AG04450 (cell line): ENCODE measurements at regions not wholly inside any gene's neighbourhood (a gene's known extent, or its start where the extent isn't known, plus 50 kb on each side); places are given as distances from the start of the nearest gene placed in this dataset.
"Not testable (repeated sequence)": the region's sequence is repeated elsewhere in the genome, so short reads cannot be mapped to it uniquely, and the experiment has no call there.

ENCODE experiments used
- CTCF ChIA-PET: fragments of 300-600, 350-600 bp; formaldehyde crosslinking; extraction: SDS; loops from one replicate; lab custom pipeline; 2022; ENCODE audit warnings: antibody characterized with exemption, inconsistent platforms; lab: Charles Lee
- POLR2A ChIA-PET: fragments of 350-600 bp; formaldehyde crosslinking; extraction: SDS; loops from one replicate; lab custom pipeline; 2021; ENCODE audit warnings: antibody characterized with exemption, inconsistent platforms; lab: Yijun Ruan, JAX
- DNase-seq: peaks from one replicate; pipeline ENCODE4 v3.0.0-alpha.2; 2011; ENCODE audit warnings: low read depth, low spot score
- H3K27ac ChIP-seq: one replicate; pipeline ENCODE4 v1.5.1; 2012; ENCODE audit warnings: low read depth, low read length, control low read depth
- H3K27me3 ChIP-seq: one replicate; pipeline ENCODE4 v1.6.0; 2012; ENCODE audit warnings: low read length; ENCODE audit not compliant: control insufficient read depth, insufficient read depth
- H3K4me3 ChIP-seq: 2 replicates; pipeline ENCODE4 v1.5.1; 2011; ENCODE audit warnings: mild to moderate bottlenecking, low read depth, low read length, control low read depth
- H3K9me3 ChIP-seq: 2 replicates; pipeline ENCODE4 v1.5.1; 2012; ENCODE audit warnings: low read length; ENCODE audit not compliant: control insufficient read depth, insufficient read depth
- TF ChIP-seq, protein P1 (sequence below): IDR thresholded peaks from 2 replicates; pipeline ENCODE4 v1.5.1; 2011; ENCODE audit warnings: low read depth, low read length, control low read depth, inconsistent platforms

DNA sequence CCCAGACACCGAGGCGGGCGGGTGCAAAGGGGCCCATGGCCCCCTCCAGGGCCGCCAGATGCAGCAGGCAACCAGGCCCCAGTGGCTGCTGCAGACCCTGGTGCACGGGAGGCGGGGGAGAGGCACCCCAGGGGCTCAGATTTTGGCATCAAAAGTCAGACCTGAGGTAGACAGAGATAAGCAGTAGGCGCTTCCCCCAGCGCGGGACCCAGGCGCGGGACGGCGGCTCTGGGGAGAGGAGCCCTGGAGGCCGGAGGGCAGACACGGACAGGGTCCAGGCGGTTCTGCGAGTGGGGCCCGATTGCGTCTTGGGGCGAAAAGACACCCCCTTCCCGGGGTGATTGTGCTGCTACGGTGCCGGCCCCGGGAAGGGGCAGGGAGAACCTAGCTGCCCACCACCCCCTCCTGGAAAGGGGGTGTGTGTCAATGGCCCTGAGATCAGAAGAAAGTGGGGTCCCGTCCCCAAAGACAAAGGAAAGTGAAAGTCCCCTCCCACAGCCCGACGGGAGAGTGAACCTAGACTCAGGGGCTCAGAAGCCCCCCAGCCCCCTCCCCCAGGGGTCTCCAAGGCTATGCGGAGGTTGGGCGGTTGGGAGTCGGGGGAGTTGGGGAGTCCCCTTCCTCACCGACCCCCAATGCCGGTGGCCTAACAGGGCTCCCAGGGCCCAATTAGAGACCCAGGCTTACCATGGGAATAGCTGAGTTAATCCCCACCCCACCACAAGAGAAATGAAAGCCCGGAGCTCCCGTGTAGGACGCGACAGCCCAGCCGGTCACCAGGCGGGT is 178.5 kb downstream of the SPATA31A1 start:
- CTCF ChIA-PET, H3K27ac ChIP-seq, H3K27me3 ChIP-seq, DNase-seq, H3K4me3 ChIP-seq, POLR2A ChIA-PET, H3K9me3 ChIP-seq: not testable (repeated sequence)

DNA sequence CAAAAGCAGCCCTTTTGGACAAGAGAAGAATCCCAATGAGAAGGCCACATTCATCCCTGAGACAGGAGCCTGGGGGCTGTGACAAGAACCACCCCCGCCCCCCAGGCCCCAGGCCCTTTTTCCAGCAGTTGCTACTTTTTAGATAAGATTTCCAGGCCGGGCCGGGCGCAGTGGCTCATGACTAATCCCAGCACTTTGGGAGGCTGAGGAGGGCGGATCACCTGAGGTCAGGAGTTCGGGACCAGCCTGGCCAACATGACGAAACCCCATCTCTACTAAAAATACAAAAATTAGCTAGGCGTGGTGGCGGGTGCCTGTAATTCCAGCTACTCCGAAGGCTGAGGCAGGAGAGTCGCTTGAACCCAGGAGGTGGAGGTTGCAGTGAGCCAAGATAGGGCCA is 179.4 kb downstream of the SPATA31A1 start:
- POLR2A ChIA-PET, H3K27me3 ChIP-seq, CTCF ChIA-PET: not testable (repeated sequence)

GRCh38 chr9:39542157-39542556 is 186.7 kb downstream of the SPATA31A1 start:
- H3K4me3 ChIP-seq, H3K27me3 ChIP-seq, H3K9me3 ChIP-seq, CTCF ChIA-PET, POLR2A ChIA-PET, H3K27ac ChIP-seq, DNase-seq: not testable (repeated sequence)

More for the DNA sequence above, 179.4 kb downstream of the SPATA31A1 start:
- H3K27ac ChIP-seq, DNase-seq, H3K9me3 ChIP-seq, H3K4me3 ChIP-seq: not testable (repeated sequence)

GRCh38 chr9:39545079-39545478 is 189.6 kb downstream of the SPATA31A1 start:
- POLR2A ChIA-PET, DNase-seq, H3K4me3 ChIP-seq, H3K9me3 ChIP-seq, H3K27me3 ChIP-seq, CTCF ChIA-PET, H3K27ac ChIP-seq: not testable (repeated sequence)

- POLR2A ChIA-PET, H3K9me3 ChIP-seq, H3K27me3 ChIP-seq, CTCF ChIA-PET, H3K27ac ChIP-seq, H3K4me3 ChIP-seq, DNase-seq: not testable (repeated sequence)
Observed at GRCh38 chr9:39550573-39550972, 195.1 kb downstream of the SPATA31A1 start.

GRCh38 chr9:39551544-39551943 is 196.1 kb downstream of the SPATA31A1 start:
- H3K4me3 ChIP-seq, H3K27ac ChIP-seq, POLR2A ChIA-PET, H3K27me3 ChIP-seq, H3K9me3 ChIP-seq, CTCF ChIA-PET, DNase-seq: not testable (repeated sequence)

DNA sequence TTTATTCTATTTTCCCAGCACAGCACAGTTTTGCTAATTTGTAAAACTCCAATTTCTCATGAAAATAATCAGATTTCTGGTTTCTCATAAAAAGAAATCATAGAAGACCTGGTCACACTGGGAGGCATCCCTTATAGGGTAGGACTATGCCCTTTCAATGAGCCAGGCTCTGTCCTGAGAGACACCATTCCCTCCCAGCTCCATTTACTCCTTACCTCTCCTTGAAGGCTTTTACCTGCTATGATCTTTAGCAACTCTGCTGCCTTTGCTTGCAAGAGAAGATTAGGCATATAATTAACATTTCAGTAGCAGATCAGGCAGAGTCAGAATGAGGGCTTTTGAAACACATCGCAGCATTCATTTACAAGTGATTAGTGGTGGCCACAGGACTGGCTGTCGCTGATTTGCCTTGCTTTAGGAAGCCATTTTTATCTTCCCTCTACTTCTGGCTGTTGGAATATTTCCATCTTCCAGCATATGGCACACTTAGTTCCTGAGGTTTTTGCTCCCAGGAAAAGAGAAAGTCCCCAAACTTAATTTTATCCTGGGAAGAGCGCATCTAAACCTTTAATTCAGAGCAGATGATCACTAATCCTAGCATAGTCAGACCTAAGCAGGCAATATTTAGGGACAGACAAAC is 196.9 kb downstream of the SPATA31A1 start:
- DNase-seq, POLR2A ChIA-PET, CTCF ChIA-PET, H3K27ac ChIP-seq, H3K4me3 ChIP-seq, H3K9me3 ChIP-seq, H3K27me3 ChIP-seq: not testable (repeated sequence)

DNA sequence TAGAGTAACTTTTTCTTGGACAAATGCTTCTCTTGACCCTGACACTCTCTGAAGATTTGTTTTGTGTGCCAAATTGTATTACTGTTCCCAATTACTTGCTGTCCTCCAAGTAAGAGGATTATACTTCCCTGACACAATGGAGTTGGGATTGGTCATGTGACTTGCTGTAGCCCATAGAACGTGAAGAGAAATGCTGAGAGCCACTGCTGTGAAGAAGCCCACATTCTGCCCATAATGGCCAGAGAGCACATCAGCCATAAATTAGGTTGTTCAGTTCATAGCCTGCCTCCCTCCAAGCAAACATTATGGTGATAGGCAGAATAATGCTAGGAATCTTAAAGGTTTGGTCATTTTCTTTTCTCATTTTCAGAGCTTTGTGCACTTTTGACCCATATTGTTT is 198.9 kb downstream of the SPATA31A1 start:
- H3K4me3 ChIP-seq, H3K9me3 ChIP-seq, POLR2A ChIA-PET, H3K27ac ChIP-seq, CTCF ChIA-PET, DNase-seq, H3K27me3 ChIP-seq: not testable (repeated sequence)

DNA sequence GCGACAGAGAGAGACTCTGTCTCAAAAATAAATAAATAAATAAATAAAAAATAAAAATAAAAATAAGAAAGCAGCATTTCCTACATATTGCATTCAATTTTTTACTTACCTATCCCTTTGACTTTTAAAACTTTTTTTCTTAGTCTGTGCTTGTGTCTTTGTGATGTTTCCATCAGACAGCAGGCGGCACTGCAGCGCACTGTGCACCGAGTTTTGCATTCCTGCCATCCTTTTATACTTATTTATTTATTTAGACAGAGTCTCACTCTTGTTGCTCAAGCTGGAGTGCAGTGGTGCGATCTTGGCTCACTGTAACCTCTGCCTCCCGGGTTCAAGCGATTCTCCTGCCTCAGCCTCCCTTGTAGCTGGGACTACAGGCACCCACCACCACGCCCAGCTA is 203.9 kb downstream of the SPATA31A1 start:
- CTCF ChIA-PET, POLR2A ChIA-PET: not testable (repeated sequence)

DNA sequence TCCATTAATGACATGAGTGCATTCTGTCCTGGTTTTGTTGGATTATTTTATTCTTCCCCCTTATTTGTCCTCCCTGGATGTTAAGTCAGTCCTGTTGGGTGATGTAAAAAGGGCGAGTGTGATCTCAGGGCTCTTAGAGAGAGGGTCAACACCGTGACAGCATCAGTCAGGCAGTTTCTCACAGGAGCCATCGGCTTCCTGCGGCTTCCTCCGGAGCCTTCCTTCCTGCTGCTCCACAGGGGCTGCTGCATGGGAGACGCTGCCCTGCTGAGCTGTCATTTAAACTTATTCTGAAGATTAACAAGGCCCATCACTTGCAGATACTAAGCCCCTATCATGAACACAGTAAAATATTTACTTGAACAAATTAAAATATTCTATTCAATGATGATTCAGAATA is 211.3 kb downstream of the SPATA31A1 start:
- DNase-seq, H3K27ac ChIP-seq, H3K27me3 ChIP-seq, H3K4me3 ChIP-seq, POLR2A ChIA-PET, H3K9me3 ChIP-seq, CTCF ChIA-PET: not testable (repeated sequence)

More for the DNA sequence above, 203.9 kb downstream of the SPATA31A1 start:
- H3K27me3 ChIP-seq, DNase-seq, H3K27ac ChIP-seq, H3K4me3 ChIP-seq, H3K9me3 ChIP-seq: not testable (repeated sequence)
- TF ChIP-seq, protein P1, sequence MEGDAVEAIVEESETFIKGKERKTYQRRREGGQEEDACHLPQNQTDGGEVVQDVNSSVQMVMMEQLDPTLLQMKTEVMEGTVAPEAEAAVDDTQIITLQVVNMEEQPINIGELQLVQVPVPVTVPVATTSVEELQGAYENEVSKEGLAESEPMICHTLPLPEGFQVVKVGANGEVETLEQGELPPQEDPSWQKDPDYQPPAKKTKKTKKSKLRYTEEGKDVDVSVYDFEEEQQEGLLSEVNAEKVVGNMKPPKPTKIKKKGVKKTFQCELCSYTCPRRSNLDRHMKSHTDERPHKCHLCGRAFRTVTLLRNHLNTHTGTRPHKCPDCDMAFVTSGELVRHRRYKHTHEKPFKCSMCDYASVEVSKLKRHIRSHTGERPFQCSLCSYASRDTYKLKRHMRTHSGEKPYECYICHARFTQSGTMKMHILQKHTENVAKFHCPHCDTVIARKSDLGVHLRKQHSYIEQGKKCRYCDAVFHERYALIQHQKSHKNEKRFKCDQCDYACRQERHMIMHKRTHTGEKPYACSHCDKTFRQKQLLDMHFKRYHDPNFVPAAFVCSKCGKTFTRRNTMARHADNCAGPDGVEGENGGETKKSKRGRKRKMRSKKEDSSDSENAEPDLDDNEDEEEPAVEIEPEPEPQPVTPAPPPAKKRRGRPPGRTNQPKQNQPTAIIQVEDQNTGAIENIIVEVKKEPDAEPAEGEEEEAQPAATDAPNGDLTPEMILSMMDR, result peak; percentile 24

DNA sequence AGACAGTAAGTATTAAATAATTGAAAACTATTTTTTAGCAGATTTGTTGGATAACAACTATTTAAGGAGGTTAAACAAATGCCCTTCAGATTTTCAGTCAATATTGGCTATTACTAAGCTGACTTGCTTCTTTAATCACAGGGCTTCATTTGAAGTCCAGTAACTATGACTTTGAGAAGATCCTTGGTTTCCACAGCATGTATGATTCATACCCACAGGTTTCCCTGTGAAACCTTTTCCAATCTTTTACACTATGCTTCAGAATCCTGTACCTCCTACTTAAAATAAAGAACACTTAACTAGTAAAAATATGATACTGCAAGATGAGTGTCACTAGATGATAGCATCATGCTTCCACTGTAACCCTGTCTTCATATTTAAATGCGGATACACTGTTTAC is 211.9 kb downstream of the SPATA31A1 start:
- H3K27me3 ChIP-seq, DNase-seq, H3K4me3 ChIP-seq, H3K9me3 ChIP-seq, POLR2A ChIA-PET, CTCF ChIA-PET, H3K27ac ChIP-seq: not testable (repeated sequence)
